Mesodermal cell (in vitro differentiated cells): ENCODE measurements at regions not wholly inside any gene's neighbourhood (a gene's known extent, or its start where the extent isn't known, plus 50 kb on each side); places are given as distances from the start of the nearest gene placed in this dataset.

Experiments
- H3K27ac ChIP-seq: 2 replicates; pipeline ENCODE4 v1.7.0; 2013; ENCODE audit warnings: mild to moderate bottlenecking, low read depth, low read length, moderate library complexity; ENCODE audit not compliant: severe bottlenecking
- H3K36me3 ChIP-seq: 2 replicates; pipeline ENCODE4 v1.7.1; 2013; ENCODE audit warnings: mild to moderate bottlenecking, low read length, moderate library complexity; ENCODE audit not compliant: control insufficient read depth, insufficient read depth
- H3K4me1 ChIP-seq: one replicate; pipeline ENCODE4 v1.7.1; 2013; ENCODE audit warnings: mild to moderate bottlenecking, low read length; ENCODE audit not compliant: insufficient read depth, control insufficient read depth, poor library complexity, severe bottlenecking
- H3K4me3 ChIP-seq: 2 replicates; pipeline ENCODE4 v1.7.0; 2013; ENCODE audit warnings: low read length, control low read depth, mild to moderate bottlenecking; ENCODE audit not compliant: insufficient read depth, poor library complexity, severe bottlenecking; ENCODE audit errors: extremely low read depth
- H3K9me3 ChIP-seq: 2 replicates; pipeline ENCODE4 v1.7.1; 2013; ENCODE audit warnings: mild to moderate bottlenecking, low read length, moderate library complexity; ENCODE audit not compliant: control insufficient read depth
- WGBS, 2 experiments: methylation state at CpG; one replicate each; pipeline ENCODE4 v1.1.5; 2013; ENCODE audit warnings: missing lambda C conversion rate in 2 of 2; ENCODE audit not compliant: insufficient coverage in 2 of 2; 5-methylcytosine and 5-hydroxymethylcytosine counted together

GRCh38 chr21:26761174-26761915 is 83.9 kb downstream of the ADAMTS1 start:
- Histone ChIP-seq H3K9me3 (no peaks in the 10 kb centered on the region), H3K27ac (no peak overlapping the region), H3K4me3 (no peak overlapping the region), H3K4me1 (no peaks in the 10 kb centered on the region), H3K36me3 (no peaks in the 10 kb centered on the region)
- 84 to 99% methylated on average over 6 of the region's 8 CpGs for WGBS, 2 experiments

DNA sequence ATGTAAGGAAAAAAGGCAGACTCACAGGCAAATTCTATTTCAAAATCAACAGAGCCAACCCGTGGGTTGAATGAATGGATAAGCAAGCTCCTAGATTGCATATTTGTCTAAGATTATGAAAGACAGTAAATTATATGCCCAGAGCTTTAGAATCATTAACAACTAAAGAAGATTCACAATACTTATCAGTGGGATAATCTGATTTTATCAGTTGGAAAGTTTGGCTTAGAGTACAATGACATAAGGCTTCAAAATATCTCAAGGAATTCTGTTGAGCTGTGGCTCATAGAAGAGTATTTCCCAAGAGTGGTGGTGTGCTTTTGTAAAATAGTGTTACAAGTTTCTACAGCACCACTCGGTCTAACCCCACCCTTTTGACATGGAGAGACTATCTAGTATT is 85.5 kb downstream of the ADAMTS1 start:
- no CpG with 5 or more reads among the region's 2 CpGs for WGBS, 2 experiments
- H3K9me3 ChIP-seq = no peaks in the 10 kb centered on the region
- H3K4me1 ChIP-seq = no peaks in the 10 kb centered on the region
- H3K36me3 ChIP-seq = no peaks in the 10 kb centered on the region
- no peak overlapping the region for H3K4me3 ChIP-seq
- no peak overlapping the region for H3K27ac ChIP-seq

DNA sequence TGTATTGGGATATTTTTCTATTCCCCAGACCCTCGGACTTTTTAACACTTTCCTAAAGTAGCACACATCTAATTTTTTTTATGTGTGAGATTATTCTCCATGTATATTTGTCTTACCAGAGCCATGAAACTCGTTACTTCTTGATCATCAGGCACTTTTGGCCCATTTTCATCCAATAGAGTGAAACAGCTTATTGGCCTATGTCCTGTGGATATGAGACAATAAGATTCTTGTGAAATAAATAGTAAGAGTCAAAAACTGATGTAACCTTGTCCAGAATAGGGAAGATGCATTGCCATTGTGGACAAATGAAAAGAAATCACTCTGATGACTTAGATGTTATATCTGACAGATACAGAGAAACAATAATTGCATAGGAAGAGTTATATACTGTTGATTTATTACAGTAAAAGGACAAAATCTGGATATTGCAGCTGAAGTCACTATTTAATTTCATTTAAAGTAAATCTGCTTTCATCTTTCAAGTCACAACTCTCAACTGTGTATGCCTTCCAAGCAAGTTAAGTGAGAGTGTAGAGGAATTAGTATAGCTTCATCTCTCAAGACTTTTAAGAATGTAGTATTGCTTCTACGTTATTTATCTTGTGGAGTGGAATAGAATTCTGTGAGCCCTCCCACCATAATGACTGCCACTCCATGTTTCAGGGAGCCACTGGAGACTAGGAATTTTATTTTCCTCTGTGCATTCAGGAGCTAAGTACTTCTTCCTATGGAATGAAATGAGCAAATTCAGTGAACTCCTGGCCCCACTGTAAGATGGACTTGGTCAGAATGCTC is 86.9 kb downstream of the ADAMTS1 start:
- Histone ChIP-seq H3K4me1 (no peaks in the 10 kb centered on the region), H3K4me3 (no peak overlapping the region), H3K9me3 (no peaks in the 10 kb centered on the region), H3K36me3 (no peaks in the 10 kb centered on the region), H3K27ac (no peak overlapping the region)
- 100% methylated on average over 1 of the region's 3 CpGs; no CpG with 5 or more reads in 1 of the 2 experiments for WGBS, 2 experiments

DNA sequence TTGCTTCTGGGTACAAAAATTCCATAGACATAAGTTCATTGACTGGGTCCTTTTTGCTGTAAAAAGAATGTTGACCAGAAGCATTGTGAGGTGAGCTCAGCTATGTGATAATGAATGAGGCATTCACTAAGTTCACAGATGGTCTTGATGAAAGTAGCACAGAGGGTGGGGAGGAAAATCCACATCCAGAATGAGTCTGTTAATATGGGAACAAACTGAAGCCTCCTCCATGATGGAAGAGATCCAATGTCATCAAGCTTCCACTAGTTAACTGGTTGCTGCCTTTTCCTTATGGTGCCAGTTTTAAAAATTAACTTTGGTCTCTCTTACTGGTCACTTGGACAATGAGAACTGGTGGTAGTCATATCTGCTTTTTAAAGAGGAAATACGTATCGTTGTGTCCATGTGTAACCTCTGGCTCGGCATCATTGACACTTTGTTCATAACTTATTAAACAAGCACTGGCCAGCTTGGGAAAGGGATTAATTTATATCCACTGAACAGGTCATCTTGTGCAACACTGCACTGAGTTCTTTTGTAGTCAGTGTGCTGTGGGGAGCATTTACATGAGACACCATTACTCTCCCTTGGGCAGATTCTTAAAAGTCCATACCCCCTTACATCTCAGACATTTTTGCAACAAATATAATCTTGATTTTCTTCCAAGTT is 88.6 kb downstream of the ADAMTS1 start:
- no peaks in the 10 kb centered on the region for H3K9me3 ChIP-seq
- no peaks in the 10 kb centered on the region for H3K36me3 ChIP-seq
- 100% methylated on average over 2 of the region's 3 CpGs; no CpG with 5 or more reads in 1 of the 2 experiments for WGBS, 2 experiments
- H3K27ac ChIP-seq = no peak overlapping the region
- no peaks in the 10 kb centered on the region for H3K4me1 ChIP-seq
- H3K4me3 ChIP-seq = no peak overlapping the region

DNA sequence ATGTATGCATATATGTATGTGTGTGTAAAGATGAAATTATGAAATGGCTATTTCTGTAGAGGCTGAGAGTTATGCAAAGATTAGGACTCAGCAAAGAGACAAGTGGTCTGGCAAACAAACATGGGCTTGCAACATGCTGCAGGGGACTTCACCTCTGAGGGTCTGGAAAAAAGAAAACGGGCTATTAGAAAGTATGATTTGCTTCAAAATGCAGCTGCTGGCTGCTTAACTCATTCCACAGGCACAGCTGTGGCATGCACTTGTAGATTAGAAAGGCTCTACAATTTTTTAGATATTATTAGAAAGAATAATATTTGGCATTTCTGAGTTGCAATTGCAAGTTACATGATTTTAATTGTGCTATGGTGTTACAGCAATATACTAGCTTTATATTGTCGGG is 90.4 kb downstream of the ADAMTS1 start:
- no peaks in the 10 kb centered on the region for H3K4me1 ChIP-seq
- no peaks in the 10 kb centered on the region for H3K36me3 ChIP-seq
- no peak overlapping the region for H3K4me3 ChIP-seq
- WGBS, 2 experiments = 96 to 100% methylated on average over 1 to 2 of the region's 2 CpGs
- no peak overlapping the region for H3K27ac ChIP-seq
- no peaks in the 10 kb centered on the region for H3K9me3 ChIP-seq

- no peaks in the 10 kb centered on the region for H3K4me1 ChIP-seq
- H3K36me3 ChIP-seq = no peaks in the 10 kb centered on the region
- 95 to 100% methylated on average over 3 of the region's 4 CpGs for WGBS, 2 experiments
- no peak overlapping the region for H3K4me3 ChIP-seq
- H3K27ac ChIP-seq = no peak overlapping the region
- H3K9me3 ChIP-seq = no peaks in the 10 kb centered on the region
Measured at GRCh38 chr21:26753822-26754221, 91.4 kb downstream of the ADAMTS1 start.

DNA sequence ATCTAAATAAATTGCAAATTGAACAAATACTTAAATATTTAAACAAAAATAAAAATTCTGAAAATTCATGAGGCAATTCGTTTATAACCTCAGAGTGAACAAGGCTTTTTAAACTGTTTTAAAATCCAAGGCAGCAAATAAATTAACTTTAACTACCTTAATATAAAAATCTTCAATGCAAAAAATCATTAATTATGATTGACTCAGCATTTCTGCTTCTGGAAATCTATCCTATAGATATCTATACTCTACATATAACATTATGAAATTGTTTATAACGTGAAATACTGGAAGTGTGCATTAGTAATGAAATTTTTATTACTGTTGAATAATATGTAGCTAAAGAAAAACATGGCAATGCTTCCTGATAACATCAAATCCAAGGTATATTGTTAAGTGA is 92.4 kb downstream of the ADAMTS1 start:
- no peaks in the 10 kb centered on the region for H3K4me1 ChIP-seq
- no peak overlapping the region for H3K4me3 ChIP-seq
- no peak overlapping the region for H3K27ac ChIP-seq
- H3K36me3 ChIP-seq = no peaks in the 10 kb centered on the region
- WGBS, 2 experiments = no CpG with 5 or more reads among the region's 2 CpGs
- no peaks in the 10 kb centered on the region for H3K9me3 ChIP-seq

DNA sequence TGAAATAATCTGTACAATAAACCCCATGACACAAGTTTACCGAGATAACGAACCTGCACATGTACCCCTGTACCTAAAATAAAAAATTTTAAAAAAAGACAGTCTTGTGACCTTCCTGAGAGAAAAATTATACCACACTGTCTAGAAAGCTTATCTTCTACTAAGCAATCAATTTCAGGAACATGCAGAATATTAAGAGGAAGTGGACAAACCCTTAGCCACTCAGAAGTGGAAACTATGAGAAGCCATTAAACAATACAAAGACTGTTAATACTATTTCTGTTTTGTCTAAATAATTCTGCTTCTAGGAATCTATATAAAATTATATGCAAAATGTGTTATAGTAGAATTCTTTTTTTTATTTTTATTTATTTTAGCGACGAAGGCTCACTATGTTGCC is 93.9 kb downstream of the ADAMTS1 start:
- Histone ChIP-seq H3K4me3 (no peak overlapping the region), H3K27ac (no peak overlapping the region), H3K9me3 (no peaks in the 10 kb centered on the region), H3K4me1 (no peaks in the 10 kb centered on the region), H3K36me3 (no peaks in the 10 kb centered on the region)
- WGBS, 2 experiments = 67% methylated on average over 1 of the region's 4 CpGs; no CpG with 5 or more reads in 1 of the 2 experiments

DNA sequence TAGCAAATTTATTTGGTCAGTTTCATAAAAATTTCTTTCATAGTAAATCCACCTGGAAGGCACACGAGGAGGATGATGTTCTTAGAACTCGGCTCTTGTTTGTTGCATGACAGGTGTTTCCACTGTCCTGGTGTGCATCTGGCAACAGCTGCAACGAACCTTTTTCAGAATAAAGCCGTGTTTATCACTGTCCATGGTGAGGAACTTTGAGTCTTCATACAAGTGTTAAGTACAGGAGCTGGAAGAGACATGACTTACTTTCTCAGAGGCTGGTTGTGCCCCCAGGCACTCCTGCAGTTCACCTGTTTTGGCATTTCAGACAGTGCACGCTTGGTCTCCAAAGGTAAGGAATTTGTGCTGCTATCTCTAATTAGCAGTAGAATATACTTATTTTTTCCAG is 97.1 kb downstream of the ADAMTS1 start:
- Histone ChIP-seq H3K4me1 (no peaks in the 10 kb centered on the region), H3K4me3 (no peak overlapping the region), H3K36me3 (no peaks in the 10 kb centered on the region), H3K27ac (no peak overlapping the region), H3K9me3 (no peaks in the 10 kb centered on the region)
- 86 to 91% methylated on average over 3 to 4 of the region's 5 CpGs for WGBS, 2 experiments

- Histone ChIP-seq H3K27ac (no peak overlapping the region), H3K4me1 (no peaks in the 10 kb centered on the region), H3K4me3 (no peak overlapping the region), H3K36me3 (no peaks in the 10 kb centered on the region), H3K9me3 (no peaks in the 10 kb centered on the region)
- 88 to 94% methylated on average over 1 to 2 of the region's 2 CpGs for WGBS, 2 experiments
Measured at GRCh38 chr21:26747216-26747615, 98.0 kb downstream of the ADAMTS1 start.
